ENCODE measurements at regions not wholly inside any gene's neighbourhood (a gene's known extent, or its start where the extent isn't known, plus 50 kb on each side); places are given as distances from the start of the nearest gene placed in this dataset.
A peak's percentile ranks its signal among the peaks of the same experiment; 100 is the strongest.

DNA sequence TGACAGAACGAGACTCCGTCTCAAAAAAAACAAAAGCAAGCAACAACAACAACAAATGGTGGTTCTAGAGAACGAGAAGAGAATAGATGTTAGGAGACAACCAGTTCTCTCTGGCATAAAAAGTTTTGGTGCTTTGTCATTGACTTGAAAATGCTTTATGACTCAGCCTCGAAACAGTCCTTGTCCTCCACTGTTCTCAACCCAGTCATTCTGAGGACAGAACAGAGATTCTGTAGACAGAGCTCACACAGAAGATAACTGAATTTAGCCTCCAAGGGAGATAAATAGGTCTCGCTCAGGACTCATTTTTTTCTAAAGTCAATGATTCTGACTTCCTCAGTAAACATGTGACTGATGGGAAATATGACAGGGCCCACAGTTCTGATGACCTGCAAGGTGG, 76.0 kb upstream of the FSTL4 start:
- no peak for DNase-seq (ENCODE audit: low read depth)

DNA sequence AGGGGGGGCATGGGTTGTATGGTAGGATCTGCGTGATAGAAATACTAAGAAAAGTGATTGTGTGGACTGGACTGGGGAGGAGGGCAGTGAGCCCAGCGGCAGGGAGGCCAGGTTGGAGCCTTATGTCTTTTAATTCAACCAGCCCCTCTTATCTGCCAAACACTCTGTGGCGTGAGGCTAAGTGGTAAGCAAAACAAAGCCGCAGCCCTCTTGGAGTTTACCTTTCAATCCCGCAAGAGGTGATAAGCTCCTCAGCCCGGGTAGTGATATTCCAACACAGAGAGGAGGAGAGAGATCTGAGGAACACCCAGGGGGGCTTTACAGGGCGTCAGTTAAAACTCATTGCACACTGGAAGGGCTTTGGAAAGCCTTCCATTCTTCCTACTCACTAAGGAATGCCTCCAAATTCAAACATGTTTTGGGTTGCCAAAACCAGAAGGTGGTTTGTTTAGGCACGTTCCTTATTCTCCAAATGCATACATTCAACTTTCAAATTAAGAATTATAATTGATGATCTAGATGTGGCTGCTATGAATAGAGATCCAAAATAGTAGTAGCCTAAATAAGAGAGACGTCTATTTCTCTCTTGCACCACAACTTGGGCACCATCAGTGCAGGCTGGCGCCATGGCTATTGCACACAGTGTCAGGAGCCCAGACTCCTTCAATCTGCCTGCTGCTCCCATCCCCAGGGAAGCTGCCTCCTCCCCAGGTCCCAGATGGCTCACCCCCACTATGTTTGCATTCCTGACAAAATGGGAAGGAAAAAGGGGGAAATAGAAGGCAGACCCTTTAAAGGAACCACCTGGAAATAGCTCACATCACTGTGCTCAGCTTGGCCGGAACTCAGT, 75.1 kb upstream of the FSTL4 start:
- DNase-seq (ENCODE audit: low read depth) = no peak

DNA sequence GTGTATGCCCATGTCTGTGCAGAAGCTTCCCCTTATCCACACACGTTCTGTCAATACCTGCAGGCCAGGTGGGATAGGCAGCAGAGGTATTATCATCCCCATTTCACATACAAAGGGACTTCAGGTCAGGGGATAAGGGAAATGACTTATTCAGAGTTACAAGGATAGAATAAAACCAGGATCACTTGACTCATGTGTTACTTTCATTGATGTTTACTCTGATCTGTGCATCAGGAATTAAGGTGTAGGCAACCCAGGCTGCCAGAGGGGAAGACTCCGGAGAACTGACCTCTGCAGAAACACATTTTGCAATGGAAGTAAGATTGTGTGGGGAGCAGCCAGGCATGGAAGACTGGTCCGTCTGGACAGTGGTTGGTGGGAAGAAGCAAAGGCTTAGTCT, 74.2 kb upstream of the FSTL4 start:
- no peak for DNase-seq (ENCODE audit: low read depth)

DNA sequence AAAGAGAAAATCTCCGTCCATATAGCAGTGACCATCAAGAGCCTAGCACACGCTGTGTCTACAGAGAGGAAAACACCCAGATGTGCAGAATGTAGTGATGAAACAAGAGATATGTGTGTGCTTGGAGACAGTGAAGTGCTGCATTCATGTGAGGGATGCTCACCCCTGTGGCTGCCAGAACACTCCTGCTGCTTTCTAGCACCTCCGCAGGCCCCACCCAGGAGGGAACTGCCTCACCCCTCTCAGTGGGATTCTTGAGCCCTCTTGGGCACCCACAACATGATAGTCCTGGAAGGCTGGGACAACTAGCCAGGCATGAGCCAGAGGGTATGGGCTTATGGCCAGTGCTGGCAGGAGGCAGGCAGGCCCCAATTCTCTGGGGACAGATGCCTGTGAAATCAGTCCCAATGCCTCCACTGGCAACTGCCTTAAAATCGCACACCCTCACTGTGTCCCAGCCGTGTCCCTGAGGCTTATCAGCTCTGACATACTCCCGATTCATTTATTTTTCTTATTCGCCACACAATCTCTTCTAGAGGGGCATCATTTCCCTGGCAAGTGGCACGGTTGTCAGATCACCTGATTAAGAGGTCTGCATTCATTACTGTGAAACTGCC, 73.2 kb upstream of the FSTL4 start:
- DNase-seq (ENCODE audit: low read depth) = no peak

DNA sequence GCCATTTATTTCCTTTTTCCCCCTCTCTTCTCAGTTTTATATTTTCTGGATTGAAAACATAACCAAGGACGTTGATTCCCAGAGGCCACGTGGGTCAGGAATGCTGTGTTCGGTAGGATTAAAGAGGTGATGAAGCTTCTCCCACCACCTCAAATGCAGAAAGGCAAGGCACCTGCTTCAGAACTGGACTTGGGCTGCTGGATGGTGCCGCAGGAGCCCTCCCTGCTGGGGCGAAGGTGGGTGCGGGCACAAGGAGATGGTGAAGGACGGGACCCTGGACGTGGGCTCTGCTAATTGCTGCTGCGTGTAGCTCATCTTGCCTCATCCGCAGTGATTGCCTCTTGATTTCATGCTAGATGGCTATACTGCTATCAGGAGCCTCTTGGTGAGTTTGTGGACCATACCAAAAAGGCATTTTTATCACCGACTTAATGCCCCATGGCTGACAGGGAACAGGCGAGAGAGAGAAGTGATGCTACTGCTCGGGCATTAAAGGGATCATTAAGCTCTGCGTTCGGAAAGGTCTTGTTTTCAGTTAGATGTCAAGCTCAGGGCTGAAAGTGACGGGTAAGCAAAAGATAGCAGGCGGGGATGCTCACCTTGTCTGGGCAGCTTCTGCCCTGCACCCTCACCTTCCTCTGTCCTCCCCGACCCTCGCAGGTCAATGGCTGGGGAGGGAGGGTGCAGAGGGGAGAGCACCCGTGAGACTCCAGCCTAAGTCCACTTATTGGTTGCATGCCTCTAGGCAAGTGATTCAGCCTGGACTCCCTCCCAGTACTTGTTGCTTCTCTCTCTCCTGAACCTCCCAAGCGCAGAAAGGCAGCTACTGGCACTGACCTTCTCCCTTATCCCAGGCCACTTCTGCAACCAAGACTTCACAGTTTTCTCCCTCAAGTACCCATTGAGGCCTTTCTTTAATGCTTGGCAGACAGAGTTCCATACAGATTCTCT, 71.6 kb upstream of the FSTL4 start:
- no peak for DNase-seq (ENCODE audit: low read depth)

DNA sequence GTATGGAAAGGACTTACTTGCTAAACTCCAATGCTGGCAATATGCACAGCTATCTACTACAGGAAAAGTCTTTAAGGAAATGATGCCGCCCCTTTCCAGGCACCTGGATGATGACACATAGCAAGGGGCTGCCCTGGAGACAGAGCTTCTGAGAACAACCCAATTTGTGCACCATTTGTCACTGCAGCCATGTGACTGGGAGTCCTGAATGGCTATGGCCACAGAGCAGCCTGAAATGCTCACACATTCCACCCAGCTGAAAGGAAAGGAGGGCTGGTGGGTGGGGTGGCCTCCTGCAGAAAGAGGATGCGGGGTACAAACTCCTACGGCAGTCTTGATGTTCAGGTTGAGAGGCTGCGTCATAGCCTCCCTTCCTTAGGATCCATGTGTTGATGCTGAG, 70.1 kb upstream of the FSTL4 start:
- no peak for DNase-seq (ENCODE audit: low read depth)

DNA sequence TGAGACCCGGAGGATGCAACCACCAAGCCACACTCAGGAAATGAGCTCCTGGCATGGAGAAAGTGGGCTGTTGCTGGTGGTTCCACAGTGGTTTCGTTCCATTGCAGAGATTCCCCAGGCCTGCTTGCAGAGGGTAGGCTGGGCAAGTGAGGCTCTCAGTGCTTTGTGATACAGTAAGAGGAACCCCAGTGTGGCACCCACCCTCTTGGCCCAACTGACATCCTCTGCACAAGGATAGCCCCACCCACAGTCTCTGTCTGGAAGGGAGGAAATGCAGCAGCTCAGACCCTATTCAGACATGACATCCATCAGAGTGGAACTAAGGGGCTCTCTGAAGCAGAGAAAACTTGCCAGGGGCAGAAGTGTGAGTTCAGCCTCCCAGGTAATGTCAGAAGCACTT, 69.6 kb upstream of the FSTL4 start:
- no peak for DNase-seq (ENCODE audit: low read depth)

DNA sequence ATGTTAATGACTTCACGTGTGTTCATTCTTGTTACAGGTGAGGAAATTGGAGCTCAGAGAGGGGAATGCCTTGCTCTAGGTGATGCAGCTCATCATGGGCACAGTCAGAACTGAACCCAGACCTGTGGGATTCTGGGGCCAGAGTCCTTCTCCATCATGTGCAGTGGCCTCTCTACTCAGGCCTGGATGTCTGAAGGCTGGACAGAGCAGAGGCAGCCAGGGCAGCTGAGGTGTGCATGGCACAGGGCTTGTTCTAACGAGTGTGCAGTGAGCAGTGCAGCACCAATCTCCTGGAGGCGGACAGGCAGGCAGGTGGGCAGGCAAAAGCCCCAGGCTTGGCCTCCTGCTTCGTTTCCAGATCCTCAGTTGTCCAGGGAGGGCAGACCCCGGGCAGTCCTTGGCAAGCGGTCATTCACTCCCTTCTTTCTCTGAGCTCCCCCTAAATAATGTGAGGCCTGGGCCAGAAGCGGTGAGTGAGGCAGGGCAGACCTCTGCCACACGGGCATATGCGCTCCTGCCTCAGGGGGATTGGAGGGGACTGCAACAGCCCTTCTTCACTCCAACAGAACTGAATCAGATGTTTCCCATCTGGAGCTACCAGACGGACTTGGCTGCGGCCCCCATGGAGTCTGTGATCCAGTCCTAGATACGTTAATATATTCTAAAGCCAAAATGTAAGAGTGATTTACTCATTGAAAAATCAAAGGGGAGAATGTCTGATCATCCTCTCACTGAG, 68.7 kb upstream of the FSTL4 start:
- no peak for DNase-seq (ENCODE audit: low read depth)

DNA sequence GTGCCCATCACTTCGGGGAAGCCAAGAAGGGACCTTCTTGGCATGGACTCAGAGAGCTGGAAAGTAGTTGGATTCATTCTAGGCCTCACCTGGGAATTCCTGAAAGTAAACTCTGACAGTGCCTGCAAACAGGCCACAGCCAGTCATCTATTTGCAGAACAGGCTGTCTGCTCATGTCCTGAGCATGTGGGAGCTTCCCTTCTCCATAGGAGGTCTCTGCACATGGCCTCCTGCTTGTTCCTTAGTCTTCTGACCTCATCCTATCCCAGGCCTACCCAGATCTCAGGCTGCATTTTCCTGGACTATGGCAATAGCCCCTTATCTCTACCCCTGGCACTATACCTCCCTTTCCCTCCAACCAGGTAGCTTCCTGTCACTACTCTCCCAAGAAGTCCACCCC, 67.2 kb upstream of the FSTL4 start:
- no peak for DNase-seq (ENCODE audit: low read depth)

DNA sequence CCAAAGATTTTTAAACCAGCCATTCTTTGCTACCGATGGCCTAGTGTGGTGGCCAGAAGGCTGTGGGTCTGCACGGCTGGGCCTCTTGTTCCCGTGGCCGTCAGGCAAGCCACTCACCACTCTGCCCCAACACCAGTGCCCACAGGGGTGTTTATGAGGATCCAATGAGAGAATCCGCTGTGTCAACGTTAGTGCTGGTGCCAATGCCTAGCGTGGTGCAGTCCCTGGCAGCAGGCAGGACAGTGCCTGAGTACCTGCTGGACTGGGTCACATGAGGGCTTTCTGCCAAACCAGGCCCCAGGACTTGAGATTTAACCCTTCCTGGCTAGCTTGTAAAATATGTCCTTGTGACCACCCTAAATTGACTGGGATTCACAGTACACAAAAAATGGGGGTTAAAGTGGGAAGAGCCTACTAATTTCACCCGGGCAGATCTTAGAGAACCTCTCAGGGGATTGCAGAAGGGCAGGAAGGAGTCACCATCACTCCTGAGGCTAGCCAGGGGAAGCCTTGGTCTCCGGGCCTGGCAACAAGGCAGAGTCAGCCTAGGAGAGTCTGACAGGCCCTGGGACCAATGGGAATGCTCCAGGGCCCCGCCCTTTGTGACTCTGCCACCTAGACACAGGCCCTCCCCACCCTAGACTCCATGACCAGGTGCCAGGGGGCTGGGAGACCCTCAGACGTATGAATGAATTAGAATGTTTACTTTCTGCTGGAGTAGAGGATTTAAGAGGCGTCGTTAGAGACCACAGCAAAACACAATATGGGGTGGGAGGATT, 63.2 kb upstream of the FSTL4 start:
- DNase-seq (ENCODE audit: low read depth) = no peak

DNA sequence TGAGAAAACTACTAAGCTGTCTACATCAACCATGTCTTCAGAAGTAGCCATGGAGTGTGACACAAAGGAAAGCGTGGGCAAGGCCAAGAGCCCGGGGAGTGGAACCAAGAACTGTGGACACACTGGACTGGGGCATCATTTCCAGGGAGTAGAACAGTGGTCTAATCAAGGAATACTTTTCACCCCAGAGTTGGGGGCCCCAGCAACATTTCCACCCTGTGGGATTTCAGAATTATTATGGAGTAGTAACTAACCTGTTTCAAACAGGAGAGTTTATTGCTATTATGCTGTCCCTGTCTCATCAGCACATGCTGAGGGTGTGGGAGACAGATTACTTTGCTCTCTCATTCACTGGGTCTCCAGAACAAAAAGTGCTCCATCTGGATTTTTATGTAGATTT, 58.0 kb upstream of the FSTL4 start:
- DNase-seq (ENCODE audit: low read depth) = no peak

DNA sequence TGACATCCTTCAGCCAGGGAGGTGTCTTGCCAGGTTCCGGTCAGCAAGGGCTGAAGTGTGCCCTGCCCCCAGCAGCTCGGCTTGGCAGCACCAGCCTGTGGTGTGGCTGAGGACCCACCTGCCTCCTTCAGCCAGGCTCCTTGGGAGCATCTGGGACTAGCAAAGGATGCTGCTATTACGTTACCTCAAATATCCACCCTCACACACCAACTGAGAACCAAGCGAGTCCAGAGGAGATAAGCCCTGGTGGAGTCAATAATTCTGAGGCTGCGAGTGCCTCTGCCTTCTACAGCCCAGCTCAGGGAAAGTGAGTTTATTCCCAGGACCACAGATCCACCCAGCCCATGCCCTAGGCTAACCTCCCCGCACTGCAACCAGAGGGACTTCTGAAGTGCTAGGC, 57.1 kb upstream of the FSTL4 start:
- no peak for DNase-seq (ENCODE audit: low read depth)

DNA sequence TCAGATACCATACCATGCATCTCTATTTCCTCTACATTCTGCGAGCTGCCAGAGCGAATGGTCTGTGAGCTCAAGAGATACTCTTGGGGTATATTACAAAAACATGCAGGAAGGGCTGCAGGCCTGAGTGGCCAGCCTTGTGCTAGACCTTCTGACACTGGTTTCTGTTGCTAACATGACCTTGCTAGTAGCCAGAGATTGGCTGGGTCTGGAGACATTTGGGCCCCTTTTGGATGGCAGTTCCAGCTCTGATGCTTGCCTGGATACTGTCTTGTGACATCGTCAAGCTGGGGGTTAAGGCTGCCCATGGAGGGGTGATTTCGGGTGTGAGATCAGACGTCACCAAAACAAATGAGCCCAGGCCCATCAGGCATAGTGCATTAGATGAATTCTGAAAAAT, 56.1 kb upstream of the FSTL4 start:
- DNase-seq (ENCODE audit: low read depth) = no peak

DNA sequence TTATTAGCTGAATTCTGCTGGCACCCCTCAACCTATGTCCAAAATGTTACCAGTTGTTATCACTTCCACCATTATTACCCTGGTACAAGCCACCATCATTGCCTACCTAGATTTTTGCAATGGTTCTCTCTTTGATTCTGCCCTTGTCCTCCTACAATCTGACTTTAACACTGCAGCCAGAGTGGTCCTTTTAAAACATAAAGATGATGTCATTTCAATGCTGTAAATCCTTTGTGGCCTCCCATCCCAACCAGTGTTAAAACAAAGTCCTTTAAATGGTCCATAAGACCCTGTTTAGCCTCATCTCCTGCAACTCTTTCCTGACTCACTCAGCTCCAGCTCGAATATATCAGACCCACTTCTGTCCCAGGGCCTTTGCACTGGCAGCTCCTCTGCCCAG, 54.9 kb upstream of the FSTL4 start:
- DNase-seq (ENCODE audit: low read depth) = no peak

DNA sequence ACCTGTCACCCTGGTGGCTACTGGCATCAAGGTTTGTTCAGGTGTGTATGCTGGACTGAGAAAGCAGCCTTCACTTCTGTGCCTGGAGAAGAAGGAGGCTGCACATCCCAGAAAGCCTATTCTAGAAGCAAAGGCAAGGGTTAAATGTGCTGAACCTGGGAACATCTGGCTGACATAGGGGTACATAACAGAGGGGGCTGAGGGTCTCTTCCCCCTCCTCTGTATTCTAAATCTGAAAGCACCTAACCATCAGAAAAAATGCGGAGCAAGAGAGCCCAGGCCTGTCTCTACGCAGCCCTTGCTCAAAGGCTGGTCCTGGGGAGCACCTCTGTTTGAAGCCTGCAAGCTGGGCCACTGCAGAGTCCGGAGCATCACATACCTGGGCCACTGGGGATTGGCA, 53.2 kb upstream of the FSTL4 start:
- DNase-seq (ENCODE audit: low read depth) = no peak

DNA sequence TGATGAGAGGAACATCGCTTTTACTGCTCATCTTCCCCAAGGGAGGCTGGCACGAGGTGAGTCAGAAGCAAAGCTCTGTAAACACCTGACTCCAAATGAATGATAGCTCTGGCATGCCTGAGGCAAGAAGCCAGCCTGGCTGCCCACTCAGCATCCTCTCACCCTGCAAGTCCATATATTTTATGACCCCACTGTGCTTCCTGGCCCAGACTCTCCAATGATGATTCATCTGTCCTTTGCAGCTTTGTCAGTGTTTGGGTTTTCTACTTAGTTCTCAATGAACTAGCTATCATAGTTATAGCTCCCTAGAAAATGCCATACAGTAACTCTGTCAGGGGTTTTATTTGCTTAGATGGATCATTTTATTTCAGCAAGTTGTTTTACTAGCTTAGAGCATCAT, 52.1 kb upstream of the FSTL4 start:
- DNase-seq (ENCODE audit: low read depth) = peak; percentile 92

DNA sequence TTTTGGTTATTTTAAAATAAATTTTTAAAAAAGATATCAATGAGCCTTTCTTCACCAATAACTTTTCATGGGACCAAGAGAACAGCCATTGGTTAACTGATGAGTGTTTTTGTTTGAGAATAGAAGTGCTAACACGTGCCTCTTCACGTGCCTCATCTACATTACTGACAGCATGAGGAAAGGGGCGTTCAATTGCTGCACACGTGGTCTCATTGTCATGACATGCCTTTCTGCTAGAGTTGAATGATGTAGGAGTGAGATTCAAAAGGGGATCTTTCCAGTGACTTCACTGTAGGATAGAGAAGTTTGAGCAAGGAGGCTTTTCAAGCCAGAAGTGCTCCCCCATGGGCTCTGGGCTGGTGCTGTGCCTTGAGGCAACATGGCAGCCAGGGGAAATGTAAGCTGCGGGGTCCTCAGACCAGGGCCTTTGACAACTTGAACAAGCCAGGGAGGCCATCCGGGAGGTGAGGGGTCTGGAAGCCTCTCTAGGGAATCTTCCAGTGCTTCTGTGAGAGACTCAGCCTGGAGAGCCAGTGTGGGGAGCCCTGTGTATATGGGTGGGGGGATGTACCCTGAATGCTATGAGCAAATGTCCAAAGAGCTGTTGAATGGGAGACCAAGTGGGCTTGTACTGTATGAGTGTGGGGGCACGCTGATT, 51.2 kb upstream of the FSTL4 start:
- DNase-seq (ENCODE audit: low read depth) = no peak

DNA sequence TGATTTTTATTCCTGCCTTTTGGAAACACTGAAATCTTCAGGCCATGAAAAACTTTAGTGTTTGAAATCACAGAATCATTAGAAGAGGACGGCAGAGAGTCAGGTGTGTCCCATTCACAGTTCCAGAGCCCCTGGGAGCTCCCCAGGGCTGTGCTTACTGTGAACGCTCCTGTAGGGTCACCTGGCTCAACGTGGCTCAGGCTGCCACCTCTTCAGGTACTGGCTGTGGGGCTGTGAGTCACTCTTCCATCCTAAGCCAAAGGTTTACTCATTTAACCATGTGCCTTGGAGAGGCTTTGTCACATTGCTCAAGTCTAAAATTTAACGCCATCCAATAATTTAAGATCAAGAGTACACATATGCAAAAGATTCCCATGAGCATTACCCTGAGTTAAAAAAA, 50.2 kb upstream of the FSTL4 start:
- peak; percentile 14 for DNase-seq (ENCODE audit: low read depth)
